HEK293 (cell line): ENCODE measurements at regions not wholly inside any gene's neighbourhood (a gene's known extent, or its start where the extent isn't known, plus 50 kb on each side); places are given as distances from the start of the nearest gene placed in this dataset.
A peak's percentile ranks its signal among the peaks of the same experiment; 100 is the strongest.

Experiments
- CTCF ChIA-PET: fragments of 350-600 bp; formaldehyde crosslinking; extraction: SDS; loops from one replicate; lab custom pipeline; 2021; ENCODE audit warnings: antibody characterized with exemption; lab: Yijun Ruan, JAX
- POLR2A ChIA-PET: fragments of 300-600 bp; formaldehyde crosslinking; extraction: SDS; loops from one replicate; lab custom pipeline; 2020; ENCODE audit warnings: antibody characterized with exemption, inconsistent platforms; lab: Yijun Ruan, JAX
- H3K27ac ChIP-seq: fragments of 200-500 bp; sonication (Bioruptor generic); 2 replicates; pipeline ENCODE4 v1.5.1; 2014; ENCODE audit warnings: low read depth, low read length, control low read depth, inconsistent platforms; ENCODE audit errors: extremely low read depth
- H3K36me3 ChIP-seq, 2 experiments: fragments of 200-500 bp in 1 of 2; sonication (Bioruptor generic) in 1 of 2; 1 replicate in 1 of 2; 2 replicates in 1 of 2; pipeline ENCODE4 v1.5.1; 2014 to 2017; ENCODE audit warnings: inconsistent platforms in 2 of 2, low read length in 2 of 2; ENCODE audit not compliant: control insufficient read depth in 2 of 2, insufficient read depth in 1 of 2
- H3K4me1 ChIP-seq: fragments of 200-500 bp; sonication (Bioruptor generic); 2 replicates; pipeline ENCODE4 v1.5.1; 2014; ENCODE audit warnings: mild to moderate bottlenecking, low read length, inconsistent platforms; ENCODE audit not compliant: control insufficient read depth, insufficient read depth
- H3K4me3 ChIP-seq: 2 replicates; pipeline ENCODE4 v1.5.1; 2011; ENCODE audit warnings: low read depth, mild to moderate bottlenecking, control low read depth, low read length, moderate library complexity
- H3K9me3 ChIP-seq: fragments of 200-500 bp; sonication (Bioruptor generic); 2 replicates; pipeline ENCODE4 v1.5.1; 2014; ENCODE audit warnings: low read depth, low read length, inconsistent platforms; ENCODE audit not compliant: control insufficient read depth, insufficient read depth
- HOXC10 ChIP-seq: sonication (generic); formaldehyde crosslinking; IDR thresholded peaks from 2 replicates; pipeline ENCODE4 v1.8.1; 2023; ENCODE audit warnings: mild to moderate bottlenecking, missing genetic modification reagents
- SCRT1 ChIP-seq: fragments of 450-650 bp; formaldehyde crosslinking; IDR thresholded peaks from 2 replicates; pipeline ENCODE4 v1.5.1; 2016; ENCODE audit warnings: missing biosample characterization, missing genetic modification characterization, borderline replicate concordance
- ZBTB1 ChIP-seq: fragments of 450-650 bp; formaldehyde crosslinking; IDR thresholded peaks from 2 replicates; pipeline ENCODE4 v1.5.1; 2016; ENCODE audit warnings: missing biosample characterization, missing genetic modification characterization
- ZBTB11 ChIP-seq: fragments of 450-650 bp; formaldehyde crosslinking; conservative IDR thresholded peaks from 2 replicates; pipeline ENCODE4 v1.5.1; 2016; ENCODE audit warnings: low read depth, missing biosample characterization, missing genetic modification characterization
- ZBTB8A ChIP-seq: fragments of 450-650 bp; formaldehyde crosslinking; IDR thresholded peaks from 2 replicates; pipeline ENCODE4 v1.5.1; 2016; ENCODE audit warnings: missing biosample characterization, missing genetic modification characterization
- ZIC2 ChIP-seq: fragments of 450-650 bp; formaldehyde crosslinking; IDR thresholded peaks from 2 replicates; pipeline ENCODE4 v1.5.1; 2016; ENCODE audit warnings: missing biosample characterization, missing genetic modification characterization
- ZNF133 ChIP-seq: fragments of 450-650 bp; formaldehyde crosslinking; IDR thresholded peaks from 2 replicates; pipeline ENCODE4 v1.5.1; 2016; ENCODE audit warnings: missing biosample characterization, missing genetic modification characterization
- ZNF214 ChIP-seq: fragments of 450-650 bp; formaldehyde crosslinking; IDR thresholded peaks from 2 replicates; pipeline ENCODE4 v1.5.1; 2017; ENCODE audit warnings: missing biosample characterization, mild to moderate bottlenecking, missing genetic modification characterization, borderline replicate concordance
- ZNF394 ChIP-seq: fragments of 450-650 bp; formaldehyde crosslinking; IDR thresholded peaks from 2 replicates; pipeline ENCODE4 v1.5.1; 2016; ENCODE audit warnings: missing biosample characterization, missing genetic modification characterization, mild to moderate bottlenecking, moderate library complexity, borderline replicate concordance
- ZNF513 ChIP-seq: fragments of 450-650 bp; IDR thresholded peaks from 2 replicates; pipeline ENCODE4 v1.5.1; 2018; ENCODE audit warnings: missing biosample characterization, missing genetic modification characterization
- ZNF544 ChIP-seq: fragments of 450-650 bp; formaldehyde crosslinking; IDR thresholded peaks from 2 replicates; pipeline ENCODE4 v1.5.0; 2017; ENCODE audit warnings: missing biosample characterization, missing genetic modification characterization
- ZNF664 ChIP-seq: fragments of 450-650 bp; formaldehyde crosslinking; IDR thresholded peaks from 2 replicates; pipeline ENCODE4 v1.5.1; 2016; ENCODE audit warnings: missing biosample characterization, missing genetic modification characterization
- ZNF792 ChIP-seq: fragments of 450-650 bp; formaldehyde crosslinking; IDR thresholded peaks from 2 replicates; pipeline ENCODE4 v1.5.1; 2016; ENCODE audit warnings: missing biosample characterization, missing genetic modification characterization
- ZNF837 ChIP-seq: fragments of 450-650 bp; formaldehyde crosslinking; IDR thresholded peaks from 2 replicates; pipeline ENCODE4 v1.5.1; 2016; ENCODE audit warnings: missing biosample characterization, missing genetic modification characterization
- ZNF843 ChIP-seq: fragments of 450-650 bp; formaldehyde crosslinking; IDR thresholded peaks from 2 replicates; pipeline ENCODE4 v1.5.1; 2016; ENCODE audit warnings: missing biosample characterization, missing genetic modification characterization
- ZXDB ChIP-seq: fragments of 450-650 bp; formaldehyde crosslinking; IDR thresholded peaks from 2 replicates; pipeline ENCODE4 v1.5.1; 2016; ENCODE audit warnings: missing biosample characterization, missing genetic modification characterization
- TF ChIP-seq, protein P1 (sequence below): fragments of 450-650 bp; formaldehyde crosslinking; IDR thresholded peaks from 2 replicates; pipeline ENCODE4 v1.5.1; 2016; ENCODE audit warnings: missing biosample characterization, missing genetic modification characterization
- TF ChIP-seq, protein P2 (sequence below): fragments of 450-650 bp; formaldehyde crosslinking; IDR thresholded peaks from 2 replicates; pipeline ENCODE4 v1.5.1; 2016; ENCODE audit warnings: missing biosample characterization, missing genetic modification characterization
- TF ChIP-seq, protein P3 (sequence below): fragments of 450-650 bp; formaldehyde crosslinking; IDR thresholded peaks from 2 replicates; pipeline ENCODE4 v1.5.1; 2016; ENCODE audit warnings: missing biosample characterization, missing genetic modification characterization

DNA sequence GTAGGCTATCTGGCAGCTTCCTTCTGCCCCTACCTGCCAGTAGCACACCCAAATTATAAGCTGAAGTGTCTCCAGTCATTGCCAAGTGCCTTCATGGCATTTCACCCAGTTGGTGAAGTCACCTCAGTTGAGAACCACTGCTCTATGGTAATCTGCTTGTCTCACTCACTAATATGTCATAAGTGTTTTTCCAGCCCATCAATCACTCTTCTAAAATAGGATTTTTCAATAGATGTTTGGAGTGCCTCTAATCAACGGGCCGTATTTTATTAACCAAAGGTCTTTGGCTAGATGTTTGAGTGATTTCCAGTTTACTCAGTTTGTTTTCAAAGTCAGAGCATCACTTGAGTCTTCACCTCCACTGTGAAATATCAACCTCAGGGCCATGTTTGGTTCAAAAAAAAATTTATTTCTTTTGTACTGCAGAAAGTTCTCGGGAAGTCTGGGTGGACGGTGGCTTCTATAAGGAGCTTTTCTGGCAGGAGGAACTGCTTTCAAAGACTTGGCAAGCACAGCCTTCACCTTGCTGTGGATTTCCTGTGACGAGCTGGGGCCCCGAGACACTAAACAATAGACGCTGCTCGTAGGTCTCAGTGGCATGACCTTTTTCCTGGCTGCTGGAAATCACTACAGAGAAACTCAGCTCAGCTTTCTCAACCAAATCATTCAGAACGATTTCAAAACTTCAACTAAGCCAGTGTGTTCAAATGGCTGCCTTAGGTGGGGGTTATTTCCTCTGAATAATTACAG, 95.2 kb upstream of the FOXF1 start:
- ChIA-PET CTCF (no interaction called here), POLR2A (no interaction called here)
- Histone ChIP-seq H3K4me3 (no peak overlapping the region), H3K27ac (no peak overlapping the region), H3K36me3 (no peaks in the 10 kb centered on the region), H3K9me3 (no peaks in the 10 kb centered on the region), H3K4me1 (no peaks in the 10 kb centered on the region)
- TF ChIP-seq, protein P1, sequence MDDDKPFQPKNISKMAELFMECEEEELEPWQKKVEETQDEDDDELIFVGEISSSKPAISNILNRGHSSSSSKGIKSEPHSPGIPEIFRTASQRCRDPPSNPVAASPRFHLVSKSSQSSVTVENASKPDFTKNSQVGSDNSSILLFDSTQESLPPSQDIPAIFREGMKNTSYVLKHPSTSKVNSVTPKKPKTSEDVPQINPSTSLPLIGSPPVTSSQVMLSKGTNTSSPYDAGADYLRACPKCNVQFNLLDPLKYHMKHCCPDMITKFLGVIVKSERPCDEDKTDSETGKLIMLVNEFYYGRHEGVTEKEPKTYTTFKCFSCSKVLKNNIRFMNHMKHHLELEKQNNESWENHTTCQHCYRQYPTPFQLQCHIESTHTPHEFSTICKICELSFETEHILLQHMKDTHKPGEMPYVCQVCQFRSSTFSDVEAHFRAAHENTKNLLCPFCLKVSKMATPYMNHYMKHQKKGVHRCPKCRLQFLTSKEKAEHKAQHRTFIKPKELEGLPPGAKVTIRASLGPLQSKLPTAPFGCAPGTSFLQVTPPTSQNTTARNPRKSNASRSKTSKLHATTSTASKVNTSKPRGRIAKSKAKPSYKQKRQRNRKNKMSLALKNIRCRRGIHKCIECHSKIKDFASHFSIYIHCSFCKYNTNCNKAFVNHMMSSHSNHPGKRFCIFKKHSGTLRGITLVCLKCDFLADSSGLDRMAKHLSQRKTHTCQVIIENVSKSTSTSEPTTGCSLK (tag by site-specific recombination): no peak
- TF ChIP-seq ZXDB (tag by site-specific recombination) (no peak), ZNF544 (no peak)

DNA sequence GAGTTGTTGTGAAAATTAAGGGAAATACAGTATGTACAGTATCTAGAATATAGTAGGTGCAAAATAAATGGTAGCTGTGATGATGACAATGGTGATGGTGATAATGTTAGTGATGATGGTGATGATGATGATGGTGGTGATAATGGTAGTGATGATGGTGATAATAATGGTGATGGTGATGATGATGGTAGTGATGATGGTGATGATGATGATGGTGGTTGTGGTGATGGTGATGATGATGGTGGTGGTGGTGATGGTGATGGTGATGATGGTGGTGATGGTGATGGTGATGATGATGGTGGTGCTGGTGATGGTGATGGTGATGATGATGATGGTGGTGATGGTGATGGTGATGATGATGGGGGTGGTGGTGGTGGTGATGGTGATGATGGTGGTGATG, 91.3 kb upstream of the FOXF1 start:
- no peak overlapping the region for H3K27ac ChIP-seq
- TF ChIP-seq ZBTB1 (tag by site-specific recombination) (no peak), ZNF513 (tag by site-specific recombination) (peak; percentile 95), HOXC10 (CRISPR knock-in tag) (no peak), ZNF843 (tag by site-specific recombination) (no peak), SCRT1 (no peak), ZNF664 (tag by site-specific recombination) (peak; percentile 37; the same call in 1 of the 2 replicates)
- TF ChIP-seq, protein P2, sequence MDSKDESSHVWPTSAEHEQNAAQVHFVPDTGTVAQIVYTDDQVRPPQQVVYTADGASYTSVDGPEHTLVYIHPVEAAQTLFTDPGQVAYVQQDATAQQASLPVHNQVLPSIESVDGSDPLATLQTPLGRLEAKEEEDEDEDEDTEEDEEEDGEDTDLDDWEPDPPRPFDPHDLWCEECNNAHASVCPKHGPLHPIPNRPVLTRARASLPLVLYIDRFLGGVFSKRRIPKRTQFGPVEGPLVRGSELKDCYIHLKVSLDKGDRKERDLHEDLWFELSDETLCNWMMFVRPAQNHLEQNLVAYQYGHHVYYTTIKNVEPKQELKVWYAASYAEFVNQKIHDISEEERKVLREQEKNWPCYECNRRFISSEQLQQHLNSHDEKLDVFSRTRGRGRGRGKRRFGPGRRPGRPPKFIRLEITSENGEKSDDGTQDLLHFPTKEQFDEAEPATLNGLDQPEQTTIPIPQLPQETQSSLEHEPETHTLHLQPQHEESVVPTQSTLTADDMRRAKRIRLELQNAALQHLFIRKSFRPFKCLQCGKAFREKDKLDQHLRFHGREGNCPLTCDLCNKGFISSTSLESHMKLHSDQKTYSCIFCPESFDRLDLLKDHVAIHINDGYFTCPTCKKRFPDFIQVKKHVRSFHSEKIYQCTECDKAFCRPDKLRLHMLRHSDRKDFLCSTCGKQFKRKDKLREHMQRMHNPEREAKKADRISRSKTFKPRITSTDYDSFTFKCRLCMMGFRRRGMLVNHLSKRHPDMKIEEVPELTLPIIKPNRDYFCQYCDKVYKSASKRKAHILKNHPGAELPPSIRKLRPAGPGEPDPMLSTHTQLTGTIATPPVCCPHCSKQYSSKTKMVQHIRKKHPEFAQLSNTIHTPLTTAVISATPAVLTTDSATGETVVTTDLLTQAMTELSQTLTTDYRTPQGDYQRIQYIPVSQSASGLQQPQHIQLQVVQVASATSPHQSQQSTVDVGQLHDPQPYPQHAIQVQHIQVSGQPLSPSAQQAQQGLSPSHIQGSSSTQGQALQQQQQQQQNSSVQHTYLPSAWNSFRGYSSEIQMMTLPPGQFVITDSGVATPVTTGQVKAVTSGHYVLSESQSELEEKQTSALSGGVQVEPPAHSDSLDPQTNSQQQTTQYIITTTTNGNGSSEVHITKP: no peak
- TF ChIP-seq, protein P3, sequence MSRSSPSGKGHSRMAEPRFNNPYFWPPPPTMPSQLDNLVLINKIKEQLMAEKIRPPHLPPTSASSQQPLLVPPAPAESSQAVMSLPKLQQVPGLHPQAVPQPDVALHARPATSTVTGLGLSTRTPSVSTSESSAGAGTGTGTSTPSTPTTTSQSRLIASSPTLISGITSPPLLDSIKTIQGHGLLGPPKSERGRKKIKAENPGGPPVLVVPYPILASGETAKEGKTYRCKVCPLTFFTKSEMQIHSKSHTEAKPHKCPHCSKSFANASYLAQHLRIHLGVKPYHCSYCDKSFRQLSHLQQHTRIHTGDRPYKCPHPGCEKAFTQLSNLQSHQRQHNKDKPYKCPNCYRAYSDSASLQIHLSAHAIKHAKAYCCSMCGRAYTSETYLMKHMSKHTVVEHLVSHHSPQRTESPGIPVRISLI (tag by site-specific recombination): no peak

DNA sequence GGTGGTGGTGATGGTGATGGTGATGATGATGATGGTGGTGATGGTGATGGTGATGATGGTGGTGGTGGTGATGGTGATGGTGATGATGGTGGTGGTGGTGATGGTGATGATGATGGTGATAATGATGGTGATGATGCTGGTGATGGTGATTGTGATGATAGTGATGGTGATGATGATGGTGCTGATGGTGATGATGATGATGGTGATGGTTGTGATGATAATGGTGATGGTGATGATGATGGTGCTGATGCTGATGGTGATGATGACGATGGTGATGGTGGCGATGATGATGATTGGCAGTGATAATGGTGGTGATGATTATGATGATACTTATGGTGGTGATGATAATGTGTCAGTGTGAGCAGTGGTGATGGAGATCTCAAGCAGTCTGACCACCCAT, 90.8 kb upstream of the FOXF1 start:
- ChIA-PET CTCF (no interaction called here), POLR2A (no interaction called here)
- H3K9me3 ChIP-seq: no peaks in the 10 kb centered on the region
- H3K4me1 ChIP-seq: no peaks in the 10 kb centered on the region
- no peak overlapping the region for H3K4me3 ChIP-seq
- no peak overlapping the region for H3K27ac ChIP-seq
- no peaks in the 10 kb centered on the region for H3K36me3 ChIP-seq
- TF ChIP-seq ZBTB8A (no peak), ZIC2 (no peak), ZNF133 (tag by site-specific recombination) (0 out of 2 replicates have a peak, but pooled peaks have one; percentile 11), ZNF792 (no peak), ZNF394 (tag by site-specific recombination) (no peak), ZNF837 (tag by site-specific recombination) (no peak), ZBTB11 (tag by site-specific recombination) (no peak), ZNF214 (tag by site-specific recombination) (no peak)

More for the DNA sequence above, 91.3 kb upstream of the FOXF1 start:
- Histone ChIP-seq H3K4me1 (no peaks in the 10 kb centered on the region), H3K36me3 (no peaks in the 10 kb centered on the region), H3K9me3 (no peaks in the 10 kb centered on the region), H3K4me3 (no peak overlapping the region)
- CTCF ChIA-PET: interaction anchor here (0.9 kb wide), 1 partner anchor 11 kb away, joined by 4 read pairs; no protein-coding TSS in a partner anchor
- POLR2A ChIA-PET: no interaction called here
